NCI-H1930 (cell line): ENCODE measurements at regions not wholly inside any gene's neighbourhood (a gene's known extent, or its start where the extent isn't known, plus 50 kb on each side); places are given as distances from the start of the nearest gene placed in this dataset.
"Not testable (repeated sequence)": the region's sequence is repeated elsewhere in the genome, so short reads cannot be mapped to it uniquely, and the experiment has no call there.

ENCODE experiments used
- DNase-seq, 2 experiments: peaks; one replicate each; lab custom pipeline; 2025; lab: John Stamatoyannopoulos, UW

DNA sequence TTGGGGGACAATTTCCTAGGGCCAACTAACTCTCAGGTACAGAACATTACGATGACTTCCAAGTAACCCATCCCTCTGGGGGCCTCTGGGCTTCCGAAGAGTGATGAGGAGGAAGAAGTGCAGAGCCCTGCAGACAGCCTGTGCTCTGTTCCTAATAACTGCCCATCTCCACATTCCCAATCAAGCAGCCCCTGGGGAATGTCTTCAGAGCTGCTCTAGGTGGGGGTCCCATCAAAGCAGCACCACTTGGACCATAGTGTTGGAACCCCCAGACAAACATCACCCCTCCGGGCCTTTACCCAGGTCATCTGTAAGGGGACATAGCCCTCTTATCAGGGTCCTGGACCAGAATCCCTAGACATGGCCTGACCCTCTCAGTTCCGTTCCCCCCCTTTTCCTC lies 357.3 kb downstream of the NPHP4 start:
- DNase-seq = no peak

DNA sequence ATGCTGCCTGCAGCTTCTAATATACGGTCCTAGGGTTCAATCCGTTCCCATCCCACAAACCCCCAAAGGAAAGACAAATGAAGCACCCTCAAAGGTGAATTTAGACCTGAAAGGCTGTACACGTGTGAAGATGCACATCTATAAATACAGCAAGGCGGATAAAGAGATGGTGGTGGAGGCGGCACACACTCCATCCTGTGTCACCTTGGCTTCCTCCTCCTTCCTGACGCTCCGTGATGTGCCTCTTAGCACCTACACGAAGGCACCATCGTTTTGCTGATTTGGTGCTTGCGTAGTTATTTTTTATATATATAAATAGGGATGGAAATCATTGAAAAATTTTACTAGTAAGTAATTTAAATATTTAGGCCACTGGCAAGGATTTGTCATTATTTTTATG lies 359.4 kb downstream of the NPHP4 start:
- DNase-seq = no peak

DNA sequence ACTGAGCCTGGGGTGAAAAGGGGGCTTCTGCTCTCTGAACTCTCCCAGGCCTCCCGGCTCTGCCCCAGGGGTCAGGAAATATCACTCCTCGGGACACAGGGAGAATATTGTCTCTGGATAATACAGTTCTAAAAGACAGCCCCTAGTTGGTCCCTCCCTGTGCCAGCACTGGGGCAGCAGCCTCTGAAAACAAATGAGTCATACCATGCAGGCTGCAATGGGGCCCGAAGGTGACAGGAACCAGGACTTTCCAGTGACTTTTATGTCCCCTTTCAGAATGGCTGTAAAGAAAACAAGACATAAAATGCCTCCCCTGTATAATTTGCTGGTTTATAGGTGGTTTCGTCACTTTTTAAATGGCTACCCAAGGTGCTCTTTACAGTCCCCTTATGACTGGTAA lies 360.0 kb downstream of the NPHP4 start:
- DNase-seq = no peak

DNA sequence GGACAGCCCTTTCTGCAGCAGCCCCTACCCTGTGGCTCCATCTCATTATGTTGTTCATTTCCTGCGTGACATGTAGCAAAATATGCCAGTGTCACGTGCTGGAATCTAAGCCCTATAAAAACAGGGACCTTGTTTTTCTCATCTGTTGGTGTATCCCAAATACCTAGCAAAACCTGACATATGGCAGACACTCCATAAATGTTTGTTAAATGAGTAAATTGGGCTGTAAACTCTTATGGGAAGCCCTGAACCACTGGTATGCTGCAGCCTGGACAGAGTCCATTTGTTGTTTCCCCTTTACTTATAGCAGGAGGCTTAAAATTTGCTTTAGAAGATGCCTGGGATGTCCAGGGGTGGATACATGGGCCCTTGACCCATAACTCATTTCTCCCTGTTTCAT lies 363.8 kb downstream of the NPHP4 start:
- no peak for DNase-seq

DNA sequence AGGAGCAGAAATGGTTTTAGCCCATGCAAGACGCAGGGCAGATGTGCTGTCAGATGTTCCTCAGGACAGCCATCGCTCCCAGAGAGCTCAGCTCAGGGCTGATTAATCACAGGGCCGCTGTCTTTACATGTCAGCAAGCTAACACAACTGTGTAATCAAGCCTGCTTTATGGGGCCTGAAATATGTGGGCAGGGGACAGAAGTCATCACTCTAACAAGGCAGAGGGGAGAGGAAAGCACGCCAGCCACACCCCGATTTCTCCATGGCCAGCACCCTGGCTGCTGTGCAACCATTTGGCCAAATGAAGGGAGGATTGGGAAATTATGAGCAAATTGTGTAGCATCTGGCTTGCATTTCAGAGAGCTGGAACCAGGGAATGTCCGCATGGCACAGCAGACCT lies 368.8 kb downstream of the NPHP4 start:
- DNase-seq = no peak

DNA sequence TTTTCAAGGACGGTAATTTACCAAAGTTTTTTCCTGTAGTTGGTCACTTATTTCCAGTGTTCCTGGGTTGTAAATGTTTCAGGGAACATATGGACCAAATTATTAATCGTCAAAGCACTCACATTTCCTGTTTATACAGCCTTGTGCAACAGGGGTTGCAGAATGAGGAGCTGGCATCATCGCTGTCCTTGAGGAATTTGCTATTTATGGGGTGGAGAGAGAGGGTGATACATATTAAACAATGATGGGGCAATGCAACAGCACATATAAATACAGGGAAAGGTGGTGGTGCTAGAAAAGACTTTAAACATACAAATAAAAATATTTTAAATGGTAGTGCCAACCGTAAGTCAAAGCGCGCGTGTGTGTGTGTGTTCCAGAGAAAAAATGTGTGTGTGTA lies 369.8 kb downstream of the NPHP4 start:
- no peak for DNase-seq

DNA sequence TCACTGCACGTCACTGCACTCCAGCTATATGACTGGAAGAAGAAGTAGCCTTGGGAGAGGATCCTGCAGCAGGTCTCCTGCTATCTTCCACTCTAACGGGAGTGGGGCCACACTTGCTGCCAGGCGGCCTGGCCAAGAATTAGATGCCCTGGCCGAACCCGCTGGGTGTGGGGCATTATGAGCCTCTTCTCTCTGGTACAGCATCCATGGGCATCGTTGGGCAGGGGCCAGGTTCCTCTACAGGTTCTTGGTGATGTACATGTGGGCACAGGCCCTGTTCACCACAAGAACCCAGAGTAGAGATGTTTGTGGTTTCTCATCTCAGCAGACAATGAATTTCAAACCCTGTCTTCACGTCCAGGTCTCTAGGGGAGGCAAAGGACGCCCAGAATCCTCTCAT lies 370.5 kb downstream of the NPHP4 start:
- no peak for DNase-seq

DNA sequence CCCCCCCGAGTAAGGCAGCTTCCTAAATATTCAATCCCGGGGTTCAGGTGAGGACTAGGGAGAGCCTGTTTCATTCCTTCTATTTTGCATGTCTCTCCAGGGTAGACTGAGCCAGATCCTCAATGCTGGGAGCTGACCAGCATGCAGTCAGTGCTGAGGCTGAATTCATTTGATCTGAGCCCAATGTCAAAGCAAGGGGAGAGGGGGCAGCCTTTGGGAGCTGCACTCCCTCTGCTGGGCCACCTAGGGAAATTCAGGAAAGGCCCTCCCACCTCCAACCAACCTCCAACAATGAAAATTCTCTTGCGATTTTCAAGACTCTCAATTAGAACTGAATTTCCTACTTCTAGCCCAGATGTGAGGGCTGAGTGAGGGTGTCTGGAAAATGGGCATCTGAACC lies 371.2 kb downstream of the NPHP4 start:
- DNase-seq = peak in 1 of 2 experiments; percentile 25

DNA sequence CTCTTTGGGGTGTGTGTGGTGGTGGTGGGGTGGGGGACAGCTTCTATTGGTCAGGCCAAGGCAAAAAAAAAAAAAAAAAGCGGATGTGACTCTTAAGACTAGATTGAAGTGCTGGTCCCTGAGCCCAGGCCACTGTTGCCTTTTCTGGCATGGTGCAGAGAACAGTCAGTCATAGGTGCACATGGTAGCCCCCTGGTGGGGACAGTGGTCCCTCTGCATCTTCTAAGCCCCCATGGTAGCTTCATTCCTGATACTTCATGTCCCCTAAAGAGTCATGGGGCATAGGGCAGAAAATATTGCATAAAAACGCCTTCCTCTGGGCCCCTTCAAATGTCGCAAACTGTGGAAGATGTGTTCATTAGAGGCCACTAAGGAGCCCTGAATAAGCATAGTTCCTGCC lies 371.8 kb downstream of the NPHP4 start:
- no peak for DNase-seq

DNA sequence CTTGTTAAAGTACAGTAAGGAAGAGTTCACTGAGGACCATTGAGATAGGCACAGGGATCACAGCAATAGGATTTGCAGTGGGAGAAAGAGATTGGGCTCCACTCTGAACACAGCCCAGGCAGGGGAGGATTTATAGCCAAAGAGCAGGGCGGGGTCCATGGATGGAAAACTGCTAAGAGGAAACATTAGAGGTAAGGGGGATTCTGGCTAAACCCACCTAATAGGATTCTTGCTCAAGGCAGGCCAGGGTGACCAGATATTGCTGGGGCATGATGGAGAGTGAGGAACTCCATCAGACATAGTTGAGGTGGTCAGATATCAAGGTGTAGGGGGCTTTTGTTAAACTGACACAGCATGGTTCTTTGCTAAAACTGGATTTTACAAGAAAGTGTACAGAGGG lies 372.8 kb downstream of the NPHP4 start:
- no peak for DNase-seq

DNA sequence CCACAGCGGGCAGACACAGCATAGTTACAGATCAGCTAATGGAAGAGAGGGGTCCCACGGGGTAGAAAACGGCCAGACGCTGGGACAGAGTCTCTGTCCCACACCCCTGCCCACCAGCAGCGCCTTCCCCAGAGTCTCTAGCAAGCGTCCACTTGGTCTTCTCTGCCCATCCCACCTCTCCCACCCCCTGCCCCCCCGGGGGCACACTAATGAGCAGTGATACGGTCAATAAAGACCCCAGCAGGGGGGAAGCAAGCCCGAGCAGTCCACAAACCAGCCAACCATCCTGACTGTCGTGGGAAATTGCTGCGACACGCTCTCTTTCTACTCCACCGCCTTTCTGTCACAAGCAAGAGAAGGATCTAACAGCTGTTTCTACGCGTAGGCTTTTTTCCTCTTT lies 374.7 kb downstream of the NPHP4 start:
- DNase-seq = no peak

DNA sequence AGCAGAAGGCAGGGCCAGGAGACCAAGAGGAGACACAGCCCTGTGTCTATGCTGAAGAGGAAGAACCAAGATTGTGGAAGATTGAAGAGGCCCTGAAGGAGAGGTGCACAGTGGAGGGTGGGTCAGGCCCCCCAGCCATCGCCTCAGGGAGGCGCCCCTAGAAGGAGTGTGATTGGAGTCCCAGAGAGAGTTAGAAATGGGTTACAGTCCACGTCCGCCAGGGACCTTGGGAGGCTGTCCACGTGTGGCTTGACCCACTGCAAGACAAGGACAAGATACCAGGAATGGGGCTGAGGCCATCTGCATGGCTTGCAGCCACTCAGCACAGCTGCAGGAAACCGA lies 375.1 kb downstream of the NPHP4 start:
- DNase-seq = no peak

DNA sequence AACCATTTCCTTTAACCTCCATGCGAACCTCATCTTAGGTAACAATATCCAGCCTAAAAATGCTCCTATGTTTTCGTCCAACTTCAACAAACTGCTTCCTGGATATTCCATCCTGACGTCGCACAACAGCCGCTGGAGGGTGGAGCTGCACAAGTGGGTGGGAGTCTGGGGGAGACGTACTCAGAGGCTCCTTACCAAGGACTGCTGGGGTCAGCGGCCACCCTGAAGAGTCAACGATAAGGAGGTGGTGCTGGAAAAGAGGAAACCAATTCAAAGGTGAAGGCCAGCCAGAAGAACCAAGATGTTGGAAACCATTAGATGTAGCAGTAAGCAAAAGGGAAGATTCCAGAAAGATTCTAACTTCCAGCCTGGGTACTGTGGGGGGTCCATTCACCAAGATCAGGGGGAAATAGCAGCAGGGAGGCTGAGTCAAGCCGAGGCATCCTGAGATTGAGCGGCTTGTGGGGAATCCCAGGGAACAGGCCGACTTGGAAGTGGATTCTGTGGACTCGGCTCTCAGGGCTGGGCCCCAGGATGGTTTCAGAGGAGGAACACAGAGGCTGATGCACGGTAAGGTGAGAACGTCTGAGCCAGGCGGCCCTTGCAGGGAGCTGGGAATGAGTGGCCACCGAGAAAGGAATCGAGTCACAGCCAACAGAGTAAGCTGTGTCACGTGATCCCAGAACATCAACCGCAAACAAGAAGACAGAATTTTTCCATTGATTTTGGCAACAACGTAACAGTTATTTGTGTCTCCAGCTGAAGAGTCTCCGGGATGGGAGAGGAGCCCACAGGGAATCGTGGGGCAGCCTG lies 375.7 kb downstream of the NPHP4 start:
- DNase-seq = no peak

DNA sequence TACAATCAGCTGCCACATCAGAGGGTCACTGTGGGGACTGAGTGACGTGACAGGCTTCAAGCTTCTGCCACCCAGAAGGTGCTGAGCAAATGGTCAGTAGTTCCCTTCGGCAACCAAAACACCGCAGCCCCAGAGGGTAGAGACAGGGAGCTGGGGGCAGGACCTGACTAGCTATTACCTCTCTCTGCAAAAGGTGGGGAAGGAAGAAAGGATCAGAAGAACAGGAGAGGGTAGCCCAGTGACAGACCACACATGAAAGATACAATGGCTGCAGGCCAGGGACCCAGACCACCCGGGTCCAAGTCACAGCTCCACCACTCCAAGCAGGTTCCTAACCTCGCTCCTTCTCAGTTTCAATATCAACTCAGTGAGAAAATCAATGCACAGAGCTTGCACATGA lies 377.1 kb downstream of the NPHP4 start:
- no peak for DNase-seq

DNA sequence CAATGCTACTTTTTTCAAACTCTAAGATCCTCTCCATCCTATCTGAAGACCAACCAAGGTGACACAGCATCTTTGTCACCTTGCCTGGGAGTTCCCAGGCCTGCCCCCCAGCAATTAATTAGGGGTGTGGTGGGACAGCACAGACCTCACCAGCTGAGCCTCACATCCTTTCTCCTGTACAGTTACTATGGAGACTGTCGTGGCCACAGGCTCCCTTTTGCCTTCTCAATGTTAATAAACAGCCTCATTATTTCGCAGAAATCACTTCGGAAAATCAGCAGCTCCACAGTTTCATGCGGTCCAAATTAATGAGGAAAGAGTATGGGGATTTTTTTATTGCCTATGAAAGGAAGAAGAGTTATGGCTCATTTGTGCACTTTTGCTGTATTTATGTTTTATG lies 378.3 kb downstream of the NPHP4 start:
- DNase-seq = no peak

DNA sequence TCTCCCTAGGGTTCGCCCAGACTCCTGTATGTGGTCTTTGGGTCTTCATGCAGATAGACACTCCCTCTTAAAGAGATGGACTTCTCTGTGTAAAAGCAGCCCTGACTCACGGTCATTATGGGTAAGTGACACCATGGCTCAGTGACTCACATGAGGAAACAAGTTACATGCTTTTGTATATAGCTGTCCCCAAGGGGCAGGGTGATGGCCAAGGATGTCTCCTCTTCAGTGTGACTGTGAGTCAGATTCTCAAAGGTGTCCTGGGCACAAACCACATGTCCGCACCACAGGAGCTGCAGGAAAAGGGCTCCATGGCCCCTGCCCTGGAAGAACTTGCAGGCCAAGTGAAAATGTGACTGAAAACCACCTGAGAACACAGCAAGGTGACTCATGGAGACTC lies 380.4 kb downstream of the NPHP4 start:
- DNase-seq = no peak

DNA sequence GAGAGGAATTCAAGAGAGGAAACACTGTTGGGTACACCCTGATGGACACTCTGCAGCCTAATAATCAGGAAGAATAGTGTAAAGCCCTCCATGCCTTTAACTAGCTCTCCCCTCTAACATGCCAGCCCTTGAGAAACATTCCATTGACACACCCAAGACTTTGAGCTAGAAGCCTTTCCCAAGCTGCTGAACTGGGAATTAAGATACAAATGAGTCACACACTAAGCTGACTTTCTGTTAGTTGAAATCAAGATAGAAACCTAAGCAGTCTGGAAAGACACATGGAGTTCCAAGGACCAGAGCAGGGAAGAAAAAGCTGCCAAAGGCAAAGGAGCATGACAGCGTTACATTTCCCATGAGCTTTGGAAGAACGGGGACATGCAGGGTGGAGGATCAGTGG lies 380.8 kb downstream of the NPHP4 start:
- no peak for DNase-seq

DNA sequence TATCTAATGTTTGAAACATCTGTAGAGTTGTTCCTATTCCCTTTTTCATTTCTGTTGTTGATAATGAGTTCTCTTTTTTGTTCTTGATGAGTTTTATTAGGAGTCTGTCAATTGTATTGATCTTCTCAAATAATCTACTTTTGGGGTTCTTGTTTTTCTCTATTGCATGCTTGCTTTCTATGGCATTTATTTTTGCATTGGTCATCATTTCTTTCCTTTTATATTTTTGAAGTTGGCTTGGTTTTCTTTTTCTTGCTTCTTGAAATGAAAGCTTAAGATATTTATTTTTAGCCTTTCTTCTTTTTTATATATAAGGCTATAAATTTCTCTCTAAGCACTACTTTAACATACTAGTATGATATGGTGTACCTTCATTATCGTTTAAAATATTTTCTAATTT lies 381.8 kb downstream of the NPHP4 start:
- no peak for DNase-seq

DNA sequence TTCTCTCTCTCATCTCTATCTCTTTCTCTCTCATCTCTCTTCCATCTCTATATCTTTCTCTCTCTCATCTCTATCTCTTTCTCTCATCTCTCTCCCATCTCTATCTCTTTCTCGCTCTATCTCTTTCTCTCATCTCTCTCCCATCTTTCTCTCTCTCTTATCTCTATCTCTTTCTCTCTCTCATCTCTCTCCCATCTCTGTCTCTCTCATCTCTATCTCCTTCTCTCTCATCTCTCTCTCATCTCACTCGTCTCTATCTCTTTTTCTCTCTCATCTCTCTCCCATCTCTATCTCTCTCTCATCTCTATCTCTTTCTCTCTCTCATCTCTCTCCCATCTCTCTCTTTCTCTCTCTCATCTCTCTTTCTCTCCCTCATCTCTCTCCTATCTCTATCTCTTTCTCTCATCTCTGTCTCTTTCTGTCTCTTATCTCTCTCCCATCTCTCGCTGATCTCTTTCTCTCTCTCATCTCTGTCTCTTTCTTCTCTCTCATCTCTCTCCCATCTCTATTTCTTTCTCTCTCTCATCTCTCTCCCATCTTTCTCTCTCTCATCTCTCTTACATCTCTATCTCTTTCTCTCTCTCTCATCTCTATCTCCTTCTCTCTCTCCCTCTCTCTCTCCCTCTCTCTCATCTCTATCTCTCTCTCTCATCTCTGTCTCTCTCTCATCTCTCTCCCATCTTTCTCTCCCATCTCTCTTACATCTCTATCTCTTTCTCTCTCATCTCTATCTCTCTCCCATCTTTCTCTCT lies 388.7 kb downstream of the NPHP4 start:
- DNase-seq = no peak

DNA sequence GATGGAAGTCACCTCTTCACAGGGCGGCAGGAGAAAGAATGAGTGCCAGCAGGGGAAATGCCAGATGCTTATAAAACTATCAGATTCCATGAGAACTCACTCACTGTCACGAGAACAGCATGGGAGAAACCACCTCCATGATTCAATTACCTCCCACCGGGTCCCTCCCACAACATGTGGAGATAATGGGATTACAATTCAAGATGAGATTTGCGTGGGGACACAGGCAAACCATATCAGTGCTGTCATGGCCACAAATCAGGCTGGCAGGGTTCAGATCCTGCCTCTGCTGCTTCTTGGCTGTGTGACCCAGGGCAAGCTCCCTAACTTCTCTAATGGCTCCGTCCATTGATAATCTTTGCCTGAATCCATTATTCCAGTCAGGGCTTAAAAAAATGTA lies 389.5 kb downstream of the NPHP4 start:
- DNase-seq = not testable (repeated sequence)

DNA sequence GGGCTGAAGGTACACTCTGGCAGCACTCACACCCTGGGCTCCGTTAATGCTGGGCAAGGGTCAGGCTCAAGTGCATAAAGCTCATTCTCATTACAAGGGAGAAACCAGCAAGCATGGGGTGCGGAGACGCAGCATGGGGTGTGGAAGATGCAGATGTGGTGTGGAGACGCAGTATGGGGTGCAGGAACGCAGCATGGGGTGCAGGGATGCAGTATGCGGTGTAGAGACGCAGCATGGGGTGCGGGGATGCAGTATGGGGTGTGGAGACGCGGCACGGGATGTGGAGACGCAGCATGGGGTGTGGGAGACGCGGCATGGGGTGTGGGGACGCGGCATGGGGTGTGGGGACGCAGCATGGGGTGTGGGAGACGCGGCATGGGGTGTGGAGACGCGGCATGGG lies 390.7 kb downstream of the NPHP4 start:
- no peak for DNase-seq

DNA sequence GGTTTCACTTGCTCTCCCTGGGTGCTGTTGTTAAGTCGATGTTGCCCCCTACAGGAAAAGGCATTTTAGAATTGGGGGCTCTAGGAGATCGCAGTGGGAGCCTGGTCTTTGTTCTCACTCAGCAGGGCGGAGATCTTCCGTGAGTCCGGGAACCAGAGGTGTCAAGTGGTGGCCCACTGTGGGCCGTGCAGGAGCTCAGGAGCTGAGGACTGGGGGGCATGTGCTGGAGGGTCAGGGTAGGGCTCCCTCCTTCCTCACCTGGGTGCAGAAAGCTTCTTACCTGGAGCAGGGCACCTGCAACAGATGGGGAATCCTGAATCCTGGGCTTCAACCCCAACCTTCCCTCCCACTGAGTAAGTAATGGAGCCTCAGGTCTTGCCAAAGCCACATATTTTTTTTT lies 392.7 kb downstream of the NPHP4 start:
- no peak for DNase-seq

DNA sequence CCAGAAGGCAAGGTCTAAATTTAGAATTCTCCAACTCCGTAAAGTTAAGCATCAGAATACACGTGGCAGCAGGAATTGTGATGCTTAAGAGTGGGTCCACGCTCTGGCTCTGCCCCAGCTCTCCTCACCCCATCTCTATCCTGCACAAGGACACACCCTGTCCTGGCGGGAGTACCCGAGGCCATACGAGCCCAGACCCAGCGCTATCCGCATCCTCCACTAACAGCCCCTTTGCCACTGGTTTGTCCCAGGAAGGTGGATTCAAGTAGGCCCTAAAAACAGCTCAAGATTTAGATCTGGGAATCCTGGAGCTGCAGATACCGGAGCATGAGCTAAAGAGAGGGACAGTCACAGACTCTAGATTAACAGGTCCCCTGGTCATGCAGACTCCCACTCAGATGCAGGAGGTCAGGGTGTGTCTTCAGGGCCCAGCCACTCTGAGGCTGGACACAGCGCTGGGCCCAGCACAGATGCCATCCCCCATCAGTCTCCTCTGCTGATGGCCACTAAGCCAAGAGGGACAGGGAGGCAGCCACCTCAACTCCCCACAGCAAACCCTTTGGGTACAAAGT lies 393.3 kb downstream of the NPHP4 start:
- no peak for DNase-seq
